SHP77 treated with DMSO at 0.1 percent for 48 hours (cell line): ENCODE measurements at regions not wholly inside any gene's neighbourhood (a gene's known extent, or its start where the extent isn't known, plus 50 kb on each side); places are given as distances from the start of the nearest gene placed in this dataset.
"Not testable (repeated sequence)": the region's sequence is repeated elsewhere in the genome, so short reads cannot be mapped to it uniquely, and the experiment has no call there.

Source experiments
- DNase-seq: peaks from one replicate; lab custom pipeline; 2025; lab: John Stamatoyannopoulos, UW

- DNase-seq: no peak
Measured at GRCh38 chr20:53693262-53693871, 99.7 kb upstream of the ZNF217 start.

GRCh38 chr20:53692465-53693067, 98.9 kb upstream of the ZNF217 start:
- DNase-seq: no peak

GRCh38 chr20:53691811-53692192, 98.2 kb upstream of the ZNF217 start:
- no peak for DNase-seq

- no peak for DNase-seq
Measured at GRCh38 chr20:53691060-53691810, 97.6 kb upstream of the ZNF217 start.

GRCh38 chr20:53688085-53688484, 94.4 kb upstream of the ZNF217 start:
- DNase-seq: no peak

GRCh38 chr20:53685070-53685595, 91.5 kb upstream of the ZNF217 start:
- no peak for DNase-seq

GRCh38 chr20:53683506-53683905, 89.9 kb upstream of the ZNF217 start:
- no peak for DNase-seq

GRCh38 chr20:53681352-53682212, 87.9 kb upstream of the ZNF217 start:
- DNase-seq: no peak

- no peak for DNase-seq
Measured at GRCh38 chr20:53679597-53680309, 86.1 kb upstream of the ZNF217 start.

GRCh38 chr20:53678990-53679596, 85.5 kb upstream of the ZNF217 start:
- no peak for DNase-seq

GRCh38 chr20:53678315-53678989, 84.8 kb upstream of the ZNF217 start:
- DNase-seq: no peak

GRCh38 chr20:53677447-53678314, 84.0 kb upstream of the ZNF217 start:
- DNase-seq: no peak

GRCh38 chr20:53676987-53677386, 83.3 kb upstream of the ZNF217 start:
- DNase-seq: no peak

GRCh38 chr20:53676519-53676822, 82.8 kb upstream of the ZNF217 start:
- no peak for DNase-seq

- DNase-seq: no peak
Measured at GRCh38 chr20:53672484-53673129, 79.0 kb upstream of the ZNF217 start.

GRCh38 chr20:53671370-53671769, 77.7 kb upstream of the ZNF217 start:
- no peak for DNase-seq

- not testable (repeated sequence) for DNase-seq
Measured at GRCh38 chr20:53669517-53670313, 76.1 kb upstream of the ZNF217 start.

- DNase-seq: no peak
Measured at GRCh38 chr20:53668992-53669391, 75.4 kb upstream of the ZNF217 start.
